ENCODE measurements at regions not wholly inside any gene's neighbourhood (a gene's known extent, or its start where the extent isn't known, plus 50 kb on each side); places are given as distances from the start of the nearest gene placed in this dataset.

- H3K4me3 Mint-ChIP-seq = no peak overlapping the region
- ATAC-seq = no peak
- H3K27me3 ChIP-seq (ENCODE audit: insufficient read depth) = no peaks in the 10 kb centered on the region
- no peak overlapping the region for H3K27ac ChIP-seq (ENCODE audit: low read depth)
- DNase-seq (ENCODE audit: low spot score) = no peak
- peaks cover 55% of the 10 kb centered on the region for H3K9me3 Mint-ChIP-seq
- no peak overlapping the region for H2AFZ ChIP-seq
- no peaks in the 10 kb centered on the region for H3K4me1 Mint-ChIP-seq
- TF ChIP-seq CREB1 (CRISPR knock-in tag; IDR thresholded peaks at IDR 0.05; ENCODE audit: low read depth) = no peak
- no peak for TF ChIP-seq STAT1 (IDR thresholded peaks at IDR 0.05; ENCODE audit: unreplicated experiment)
- TF ChIP-seq, protein P1, sequence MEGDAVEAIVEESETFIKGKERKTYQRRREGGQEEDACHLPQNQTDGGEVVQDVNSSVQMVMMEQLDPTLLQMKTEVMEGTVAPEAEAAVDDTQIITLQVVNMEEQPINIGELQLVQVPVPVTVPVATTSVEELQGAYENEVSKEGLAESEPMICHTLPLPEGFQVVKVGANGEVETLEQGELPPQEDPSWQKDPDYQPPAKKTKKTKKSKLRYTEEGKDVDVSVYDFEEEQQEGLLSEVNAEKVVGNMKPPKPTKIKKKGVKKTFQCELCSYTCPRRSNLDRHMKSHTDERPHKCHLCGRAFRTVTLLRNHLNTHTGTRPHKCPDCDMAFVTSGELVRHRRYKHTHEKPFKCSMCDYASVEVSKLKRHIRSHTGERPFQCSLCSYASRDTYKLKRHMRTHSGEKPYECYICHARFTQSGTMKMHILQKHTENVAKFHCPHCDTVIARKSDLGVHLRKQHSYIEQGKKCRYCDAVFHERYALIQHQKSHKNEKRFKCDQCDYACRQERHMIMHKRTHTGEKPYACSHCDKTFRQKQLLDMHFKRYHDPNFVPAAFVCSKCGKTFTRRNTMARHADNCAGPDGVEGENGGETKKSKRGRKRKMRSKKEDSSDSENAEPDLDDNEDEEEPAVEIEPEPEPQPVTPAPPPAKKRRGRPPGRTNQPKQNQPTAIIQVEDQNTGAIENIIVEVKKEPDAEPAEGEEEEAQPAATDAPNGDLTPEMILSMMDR (conservative IDR thresholded peaks at IDR 0.05; ENCODE audit: low read depth in 2 of 2) = no peak
- H3K9me2 ChIP-seq (ENCODE audit: insufficient read depth) = no peaks in the 10 kb centered on the region
- peaks cover 17% of the 10 kb centered on the region; the same call in 1 of the 2 replicates for H3K36me3 ChIP-seq (ENCODE audit: insufficient read depth)
- no peak overlapping the region for H3K4me3 ChIP-seq
- H4K20me1 ChIP-seq (replicated peaks; ENCODE audit: insufficient read depth) = no peaks in the 10 kb centered on the region
- no peak overlapping the region for H3K4me2 ChIP-seq
- peaks cover 3% of the 10 kb centered on the region; the same call in 1 of the 3 replicates for H3K36me3 Mint-ChIP-seq (ENCODE audit: low read depth)
- H3K4me1 ChIP-seq (ENCODE audit: insufficient read depth) = no peaks in the 10 kb centered on the region
- H3K27me3 Mint-ChIP-seq (ENCODE audit: insufficient read depth, low read depth, poor library complexity) = peaks cover 2% of the 10 kb centered on the region
- H3F3A ChIP-seq (replicated peaks; ENCODE audit: low read depth) = no peaks in the 10 kb centered on the region
- no peak overlapping the region for H3K27ac Mint-ChIP-seq
- H3K79me2 ChIP-seq (replicated peaks; ENCODE audit: insufficient read depth) = no peaks in the 10 kb centered on the region
Observed at GRCh38 chr1:5465281-5465711, 526.9 kb downstream of the NPHP4 start.

DNA sequence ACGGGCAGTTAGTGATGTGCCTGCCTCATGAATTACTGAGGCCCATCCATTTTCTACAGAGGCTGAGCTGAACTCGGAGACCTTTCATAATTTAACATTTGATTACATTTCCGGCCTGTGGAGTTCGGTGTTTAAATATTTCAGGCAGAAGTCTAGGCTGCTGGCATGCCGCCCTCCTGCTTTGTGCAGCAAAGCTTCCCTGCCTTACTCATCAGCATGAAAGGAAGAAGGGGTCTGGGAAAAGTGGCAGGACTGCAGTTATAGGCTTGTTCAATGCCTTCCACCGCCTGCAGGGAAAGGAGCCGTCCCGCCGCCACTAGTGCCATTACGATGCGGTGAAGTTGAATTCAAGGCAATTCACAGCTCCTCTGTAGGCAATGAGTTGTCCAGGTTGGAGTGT lies 527.9 kb downstream of the NPHP4 start:
- Histone ChIP-seq H2AFZ (no peak overlapping the region), H3K27me3 (ENCODE audit: insufficient read depth) (no peaks in the 10 kb centered on the region), H3K27ac (ENCODE audit: low read depth) (no peak overlapping the region), H3K36me3 (ENCODE audit: insufficient read depth) (peaks cover 12% of the 10 kb centered on the region; the same call in 1 of the 2 replicates), H3K9me2 (ENCODE audit: insufficient read depth) (no peaks in the 10 kb centered on the region), H4K20me1 (replicated peaks; ENCODE audit: insufficient read depth) (no peaks in the 10 kb centered on the region), H3K4me1 (ENCODE audit: insufficient read depth) (no peaks in the 10 kb centered on the region), H3K79me2 (replicated peaks; ENCODE audit: insufficient read depth) (no peaks in the 10 kb centered on the region), H3K4me3 (no peak overlapping the region), H3F3A (replicated peaks; ENCODE audit: low read depth) (no peaks in the 10 kb centered on the region), H3K4me2 (no peak overlapping the region)
- Mint-ChIP-seq H3K27ac (no peak overlapping the region), H3K36me3 (ENCODE audit: low read depth) (peaks cover 3% of the 10 kb centered on the region; the same call in 1 of the 3 replicates), H3K4me1 (no peaks in the 10 kb centered on the region), H3K9me3 (peaks cover 54% of the 10 kb centered on the region), H3K27me3 (ENCODE audit: insufficient read depth, low read depth, poor library complexity) (peaks cover 2% of the 10 kb centered on the region), H3K4me3 (no peak overlapping the region)
- no peak for DNase-seq (ENCODE audit: low spot score)
- no peak for ATAC-seq
- TF ChIP-seq STAT1 (IDR thresholded peaks at IDR 0.05; ENCODE audit: unreplicated experiment) (no peak), ZNF462 (CRISPR knock-in tag; IDR thresholded peaks at IDR 0.05) (no peak), POLR2AphosphoS5 (IDR thresholded peaks at IDR 0.05; ENCODE audit: low read depth) (no peak)
- TF ChIP-seq, protein P2, sequence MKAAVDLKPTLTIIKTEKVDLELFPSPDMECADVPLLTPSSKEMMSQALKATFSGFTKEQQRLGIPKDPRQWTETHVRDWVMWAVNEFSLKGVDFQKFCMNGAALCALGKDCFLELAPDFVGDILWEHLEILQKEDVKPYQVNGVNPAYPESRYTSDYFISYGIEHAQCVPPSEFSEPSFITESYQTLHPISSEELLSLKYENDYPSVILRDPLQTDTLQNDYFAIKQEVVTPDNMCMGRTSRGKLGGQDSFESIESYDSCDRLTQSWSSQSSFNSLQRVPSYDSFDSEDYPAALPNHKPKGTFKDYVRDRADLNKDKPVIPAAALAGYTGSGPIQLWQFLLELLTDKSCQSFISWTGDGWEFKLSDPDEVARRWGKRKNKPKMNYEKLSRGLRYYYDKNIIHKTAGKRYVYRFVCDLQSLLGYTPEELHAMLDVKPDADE (IDR thresholded peaks at IDR 0.05) = no peak
